ENCODE measurements at regions not wholly inside any gene's neighbourhood (a gene's known extent, or its start where the extent isn't known, plus 50 kb on each side); places are given as distances from the start of the nearest gene placed in this dataset.

DNA sequence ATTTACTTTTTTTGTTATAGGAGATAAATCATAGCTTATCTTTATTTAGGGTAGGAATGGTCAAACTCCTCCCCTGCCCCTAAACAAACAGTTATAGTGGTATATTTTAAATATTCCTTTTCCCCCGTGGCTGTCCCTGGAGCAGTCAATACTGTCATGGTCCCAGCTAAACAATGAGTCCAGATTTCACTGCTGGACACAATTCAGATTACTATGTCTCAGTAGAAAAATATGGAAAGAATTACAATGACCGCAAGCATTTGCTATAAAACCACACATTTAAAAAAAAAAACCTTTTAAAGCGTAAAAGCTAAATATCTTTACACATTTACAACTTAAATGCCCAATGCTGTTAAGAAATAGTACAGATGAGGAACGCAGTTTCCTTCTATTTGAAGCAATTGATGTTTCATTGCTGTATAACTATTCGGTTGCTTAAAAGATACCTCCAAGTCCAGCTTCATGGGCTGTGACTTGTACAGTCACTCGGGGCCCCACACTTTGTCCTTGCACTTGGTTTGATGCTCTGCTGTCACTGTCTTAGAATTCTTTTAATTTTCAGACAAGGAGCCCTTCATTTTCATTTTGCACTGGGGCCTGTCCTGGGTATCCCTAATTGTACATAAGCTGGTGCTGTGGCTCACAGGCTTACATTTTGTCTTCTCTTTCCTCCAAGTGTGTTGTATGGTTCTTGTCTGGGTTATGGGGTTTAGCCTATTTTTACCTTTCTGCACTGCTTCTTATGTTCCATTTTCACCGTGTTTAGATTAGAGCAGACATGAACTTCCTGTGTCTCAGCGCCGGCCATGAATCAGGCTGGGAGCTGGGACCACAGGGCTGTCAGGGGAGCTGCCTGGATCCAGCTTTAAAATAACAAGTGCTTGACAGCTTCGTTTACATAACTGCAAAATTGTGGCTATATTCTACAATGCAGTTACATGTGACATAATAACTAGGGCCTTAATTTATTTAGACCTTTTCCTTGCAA lies 530.2 kb upstream of the FZD8 start:
- DNase-seq (ENCODE audit: low spot score): no peak

DNA sequence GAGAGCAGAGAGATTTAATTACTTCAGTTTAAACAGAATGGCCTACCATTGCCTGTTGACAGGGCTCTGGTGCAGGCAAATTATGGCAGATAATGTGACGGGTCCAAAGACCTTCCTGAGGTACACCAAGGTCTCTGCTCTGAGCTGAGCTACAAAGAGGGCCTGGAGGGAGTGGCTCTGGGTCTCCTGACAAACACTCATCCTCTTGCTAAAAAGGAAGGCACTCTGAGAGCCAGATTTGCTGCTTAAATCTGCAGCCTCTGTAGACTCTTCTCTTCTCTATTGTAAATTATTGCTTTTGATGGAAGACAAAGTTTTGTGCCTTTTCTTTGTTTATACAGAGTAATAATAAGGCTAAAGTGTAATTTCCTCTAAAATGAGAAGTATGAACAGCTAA lies 529.5 kb upstream of the FZD8 start:
- DNase-seq (ENCODE audit: low spot score): no peak

DNA sequence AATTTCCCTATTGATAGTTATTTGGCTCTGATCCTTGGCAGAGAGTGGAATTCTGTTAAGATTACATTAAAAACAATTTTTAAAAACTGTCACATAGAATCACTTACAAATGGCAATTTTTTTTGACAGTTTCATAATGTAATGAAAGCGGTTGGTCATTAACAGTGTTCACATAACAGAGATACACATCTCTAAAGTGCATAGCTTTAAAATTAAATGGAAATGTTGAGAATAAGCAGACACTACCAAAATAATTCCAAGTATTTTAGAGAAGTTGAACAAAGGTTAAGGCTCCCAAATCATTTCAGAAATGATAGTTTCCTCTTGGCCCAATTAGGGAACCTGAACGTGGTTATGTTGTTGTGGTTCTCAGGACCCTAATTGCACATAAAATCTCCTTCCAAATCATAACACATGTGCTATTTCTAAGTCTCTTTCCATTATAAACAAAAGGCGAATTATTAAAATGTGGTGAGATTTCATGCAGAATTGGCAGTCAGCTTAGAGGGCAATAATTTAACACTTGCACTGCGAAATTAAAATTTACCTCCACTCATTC lies 528.9 kb upstream of the FZD8 start:
- DNase-seq (ENCODE audit: low spot score): no peak

DNA sequence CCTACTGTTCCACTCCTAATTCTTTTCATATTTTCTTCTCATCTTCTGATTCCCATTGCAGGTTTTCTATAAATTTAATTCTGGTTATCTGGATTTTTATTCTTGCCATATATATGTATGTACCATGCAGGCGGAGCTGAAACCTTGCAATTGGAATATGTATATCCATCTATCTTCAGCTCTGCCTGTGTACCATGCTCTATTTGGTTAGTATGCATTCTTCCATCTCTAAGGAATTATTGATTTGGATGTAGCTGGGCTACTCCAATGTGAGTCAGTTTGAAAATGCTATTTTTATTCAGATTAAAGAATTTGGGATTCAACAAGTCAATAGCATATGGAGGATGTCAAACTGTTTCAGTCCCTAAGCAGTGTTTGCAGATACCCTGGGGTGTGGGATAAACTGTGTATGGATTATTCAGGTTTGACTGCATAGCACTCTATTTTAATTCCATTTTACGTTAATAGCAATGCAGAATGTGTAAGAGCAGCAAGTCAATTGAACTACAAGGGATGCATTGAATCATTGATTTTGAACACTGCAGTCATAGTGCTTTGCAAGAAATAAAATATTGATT lies 528.1 kb upstream of the FZD8 start:
- DNase-seq (ENCODE audit: low spot score): no peak

DNA sequence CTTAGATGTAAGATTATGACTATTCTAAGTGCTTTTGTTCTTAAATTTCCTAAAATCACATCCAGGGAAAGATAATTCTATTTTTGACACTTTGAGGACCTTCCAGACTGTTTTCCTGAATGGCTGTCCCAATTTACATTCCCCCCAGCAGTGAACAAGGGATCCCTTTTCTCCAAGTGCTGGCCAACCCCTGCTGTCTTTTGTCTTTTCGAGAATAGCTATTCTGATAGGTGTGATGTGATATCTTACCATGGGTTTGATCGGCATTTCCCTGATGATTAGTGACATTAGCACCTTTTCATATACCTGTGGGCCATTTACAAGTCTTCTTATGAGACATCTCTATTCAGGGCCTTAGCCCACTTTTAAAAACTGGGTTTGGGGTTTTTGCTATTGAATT lies 526.7 kb upstream of the FZD8 start:
- no peak for DNase-seq (ENCODE audit: low spot score)

DNA sequence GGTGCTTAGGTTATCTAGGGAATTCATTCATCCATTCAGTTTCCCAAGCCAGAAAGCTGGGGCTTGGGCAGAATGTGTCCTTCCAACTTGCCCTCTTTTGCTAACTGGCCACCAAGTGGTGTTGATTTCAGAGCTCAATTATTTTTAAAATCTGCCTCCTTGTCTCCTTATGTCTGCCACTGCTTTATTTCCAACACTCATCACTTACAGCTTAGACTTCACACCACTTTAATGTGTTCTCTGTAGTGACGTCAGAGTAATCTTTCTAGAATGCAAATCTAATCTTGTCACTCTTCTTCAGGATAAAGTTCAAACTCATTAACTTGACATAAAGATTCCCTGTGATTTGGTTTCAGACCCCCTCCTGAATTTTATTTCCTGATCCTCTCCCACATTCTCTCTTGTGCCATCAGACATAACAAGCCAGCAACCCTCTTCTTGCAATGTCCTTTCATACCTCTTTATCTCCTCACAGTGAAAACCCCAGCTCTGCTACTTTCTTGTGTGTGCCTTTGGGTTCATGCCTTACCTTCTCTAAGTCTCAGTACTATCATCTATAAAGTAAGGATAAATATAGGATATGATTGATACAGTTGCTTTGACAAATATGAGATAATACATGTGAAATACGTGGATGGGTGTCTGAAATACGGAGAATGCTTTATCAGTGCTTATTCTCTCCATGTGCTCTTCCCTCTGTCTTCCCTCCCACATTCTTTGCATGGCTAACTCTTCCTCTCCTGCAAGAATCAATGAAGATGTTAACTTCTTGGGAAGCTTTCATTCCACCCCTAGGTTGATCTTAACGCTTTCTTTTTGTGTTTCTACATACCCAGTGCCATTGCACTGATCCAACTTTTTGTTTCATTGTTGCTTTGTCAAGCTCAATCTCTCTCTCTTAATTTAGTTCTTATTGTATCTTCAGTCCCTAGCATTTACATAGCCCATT lies 522.7 kb upstream of the FZD8 start:
- no peak for DNase-seq (ENCODE audit: low spot score)

DNA sequence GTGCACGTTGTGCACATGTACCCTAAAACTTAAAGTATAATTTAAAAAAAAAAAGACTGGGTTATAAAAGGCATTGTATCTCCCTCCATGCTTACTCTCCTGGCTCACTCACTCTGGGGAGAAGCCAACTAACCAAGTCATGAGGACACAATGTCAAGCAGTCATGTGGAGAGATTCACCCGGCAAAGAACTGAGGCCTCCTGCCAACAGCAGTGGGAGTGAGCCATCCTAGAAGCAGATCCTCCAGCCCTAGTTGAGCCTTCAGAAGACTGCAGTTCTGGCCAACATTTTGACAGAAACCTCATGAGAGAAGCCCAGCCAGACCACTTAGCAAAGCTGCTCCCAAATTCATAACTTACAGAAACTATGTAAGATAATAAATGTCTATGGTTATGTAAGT lies 521.7 kb upstream of the FZD8 start:
- no peak for DNase-seq (ENCODE audit: low spot score)

DNA sequence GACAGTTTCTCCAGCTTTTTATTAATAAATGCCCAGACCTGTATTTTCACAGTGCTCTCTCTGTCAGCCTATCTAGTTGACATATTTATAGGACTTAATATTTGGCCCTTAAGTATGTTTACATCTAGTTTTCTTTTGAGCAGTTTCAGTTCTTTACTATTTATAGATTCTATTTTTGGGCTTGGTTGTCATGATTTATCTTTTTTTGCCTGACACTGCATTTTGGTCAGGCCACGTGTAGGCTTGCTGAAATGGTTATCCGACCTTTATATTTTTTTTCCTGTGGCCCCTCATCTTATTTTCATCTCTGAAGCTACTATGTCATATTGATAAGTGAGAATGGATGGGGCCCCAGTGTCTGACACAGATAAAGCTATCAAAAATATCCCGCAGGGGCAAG lies 515.4 kb upstream of the FZD8 start:
- no peak for DNase-seq (ENCODE audit: low spot score)

DNA sequence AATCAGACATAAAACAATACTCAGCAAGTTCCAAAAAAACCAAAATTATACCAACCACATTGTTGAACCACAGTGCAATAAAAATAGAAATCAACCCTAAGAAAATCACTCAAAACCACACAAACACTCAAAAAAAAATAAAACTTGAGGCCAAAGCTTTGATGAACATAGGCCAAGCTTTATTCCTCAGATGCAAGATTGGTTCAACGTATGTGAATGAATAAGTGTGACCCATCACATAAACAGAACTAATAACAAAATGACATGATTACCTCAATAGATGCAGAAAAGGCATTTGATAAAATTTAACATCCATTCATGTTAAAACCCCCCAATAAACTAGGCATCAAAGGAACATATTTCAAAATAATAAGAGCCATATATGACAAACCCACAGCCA lies 506.1 kb upstream of the FZD8 start:
- DNase-seq (ENCODE audit: low spot score): no peak

DNA sequence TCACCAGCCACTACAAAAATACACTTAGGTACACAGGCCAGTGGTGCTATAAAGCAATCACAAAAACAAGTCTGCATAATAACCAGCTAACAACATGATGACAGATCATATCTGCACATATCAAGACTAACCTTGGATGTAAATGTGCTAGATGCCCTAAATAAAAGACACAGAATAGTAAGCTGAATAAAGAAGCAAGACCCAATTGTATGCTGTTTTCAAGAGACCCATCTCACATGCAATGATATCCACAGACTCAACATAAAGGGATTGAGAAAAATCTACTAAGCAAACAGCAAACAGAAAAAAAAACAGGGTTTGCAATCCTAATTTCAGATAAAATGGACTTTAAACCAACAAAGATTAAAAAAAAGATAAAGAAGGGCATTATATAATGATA lies 505.4 kb upstream of the FZD8 start:
- no peak for DNase-seq (ENCODE audit: low spot score)

DNA sequence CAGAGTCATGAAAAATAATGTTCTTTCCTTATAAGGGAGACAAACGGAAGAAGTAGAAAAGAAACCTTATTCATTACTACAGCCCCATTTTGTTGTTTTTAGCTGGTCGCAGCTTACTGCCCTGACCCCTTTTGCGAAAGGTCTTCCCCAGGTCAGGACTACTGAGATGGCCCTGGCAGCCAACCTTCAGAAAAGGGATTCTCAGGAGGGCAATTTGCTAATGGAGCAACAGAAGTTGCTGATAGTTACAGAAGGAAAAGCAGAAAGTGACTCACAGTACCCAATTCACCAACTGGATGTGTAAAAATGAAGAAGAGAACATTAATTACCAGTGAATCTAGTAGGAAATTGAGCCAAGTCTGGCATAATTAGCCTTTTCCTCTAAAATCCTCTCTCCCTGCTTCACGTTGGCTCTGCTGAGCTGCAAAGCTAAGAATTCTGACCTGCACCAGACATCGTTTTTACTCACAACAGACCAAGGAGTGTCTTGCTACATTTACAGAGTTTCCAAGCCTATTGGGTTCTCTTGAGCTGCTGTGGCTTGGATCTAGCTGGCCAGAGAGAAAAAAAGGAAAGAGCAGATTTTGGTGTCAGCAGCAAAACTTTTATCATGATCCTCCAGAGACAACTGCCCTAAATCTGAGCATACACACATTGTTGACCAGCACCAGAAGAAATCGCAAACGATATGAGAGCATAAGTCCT lies 499.9 kb upstream of the FZD8 start:
- no peak for DNase-seq (ENCODE audit: low spot score)

DNA sequence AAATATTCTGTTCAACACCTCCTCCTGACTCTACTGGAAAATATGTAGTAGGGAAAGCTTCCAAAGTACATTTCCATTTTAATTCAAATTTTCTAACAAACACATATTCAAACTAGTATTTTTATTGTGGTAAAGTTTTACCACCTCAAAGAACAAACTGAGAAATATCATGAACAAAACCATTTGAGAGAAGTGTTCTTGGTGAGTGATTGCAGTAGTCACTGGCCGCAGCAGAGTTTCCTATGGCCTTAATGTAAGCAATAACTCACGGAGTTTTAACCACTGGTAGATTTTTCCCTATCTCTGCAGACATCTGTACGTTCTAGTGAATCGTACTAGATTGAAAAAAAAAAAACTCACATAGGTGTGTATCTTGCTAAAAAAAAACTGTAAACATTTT lies 487.0 kb upstream of the FZD8 start:
- DNase-seq (ENCODE audit: low spot score): no peak

DNA sequence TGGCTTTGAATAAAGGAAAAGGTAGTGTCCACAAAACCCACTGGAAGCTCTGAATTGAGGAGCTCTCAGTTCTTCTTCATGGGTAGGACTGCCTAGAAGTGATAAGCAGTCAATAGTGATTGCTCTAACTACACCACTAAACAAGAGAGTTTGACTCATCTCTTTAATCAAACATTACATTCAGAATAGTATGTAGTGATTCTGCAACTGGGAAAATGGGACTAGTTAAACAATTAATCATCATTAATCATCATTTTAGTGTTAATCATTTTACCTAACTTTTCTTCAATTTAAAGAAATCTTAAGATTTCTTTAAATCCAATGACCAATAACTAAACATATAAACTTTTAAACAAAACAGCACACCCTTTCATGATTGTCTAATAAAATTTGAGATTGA lies 484.0 kb upstream of the FZD8 start:
- DNase-seq (ENCODE audit: low spot score): no peak

DNA sequence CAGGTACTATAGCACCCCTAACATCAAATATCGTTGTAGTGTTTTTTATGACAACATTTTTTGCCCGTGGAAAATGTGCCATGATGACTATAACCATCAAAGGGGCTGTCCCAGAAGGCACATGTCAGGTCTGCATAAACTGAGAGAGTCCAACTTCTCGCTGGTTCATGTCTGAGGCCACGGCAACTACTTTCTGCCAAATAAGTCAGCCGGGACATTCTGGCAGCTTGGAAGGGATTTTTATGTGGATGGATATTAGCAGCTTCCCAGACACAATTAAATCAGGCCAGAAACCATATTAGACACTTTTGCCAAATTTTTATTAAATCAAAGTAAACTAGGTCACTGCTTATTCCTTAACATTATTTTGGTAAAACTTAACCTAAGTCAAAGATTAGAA lies 477.4 kb upstream of the FZD8 start:
- no peak for DNase-seq (ENCODE audit: low spot score)

DNA sequence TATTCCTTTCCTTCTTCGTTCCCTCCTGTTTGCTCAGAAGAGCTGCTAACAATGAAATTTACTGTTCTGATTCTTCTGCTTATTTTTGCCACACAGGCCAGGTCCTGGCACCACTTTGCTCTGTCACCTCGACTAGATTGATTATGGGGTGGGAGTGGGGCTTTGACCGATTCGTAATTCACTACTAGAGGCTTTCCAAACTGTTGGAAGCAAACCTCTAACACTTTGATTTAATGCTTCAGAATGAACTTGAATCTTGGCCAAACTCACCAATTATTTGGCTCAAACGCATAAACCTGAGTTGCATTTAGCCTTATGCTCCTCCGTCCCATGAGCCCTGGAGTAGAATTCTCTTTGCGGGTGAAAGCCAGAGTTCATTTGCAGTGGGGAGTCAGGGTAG lies 476.2 kb upstream of the FZD8 start:
- DNase-seq (ENCODE audit: low spot score): no peak

DNA sequence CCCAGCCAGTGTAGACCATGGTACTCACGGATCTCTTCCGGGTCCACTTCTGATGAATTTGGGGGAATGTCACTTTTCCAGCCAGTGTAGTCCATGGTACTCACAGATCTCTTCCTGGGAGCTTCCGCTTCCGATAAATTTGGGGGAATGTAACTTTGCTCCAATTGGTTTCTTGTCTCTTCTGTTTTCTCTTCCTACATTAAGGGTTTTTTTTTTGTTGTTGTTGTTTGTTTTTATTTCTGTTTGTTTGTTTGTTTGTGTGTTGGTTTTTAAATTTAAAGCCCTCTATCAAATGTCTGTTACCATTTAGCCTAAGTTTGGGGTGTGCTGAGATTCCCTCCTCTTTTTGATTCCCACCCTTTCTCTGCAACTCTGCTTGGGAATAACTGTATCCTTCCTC lies 475.8 kb upstream of the FZD8 start:
- DNase-seq (ENCODE audit: low spot score): no peak

DNA sequence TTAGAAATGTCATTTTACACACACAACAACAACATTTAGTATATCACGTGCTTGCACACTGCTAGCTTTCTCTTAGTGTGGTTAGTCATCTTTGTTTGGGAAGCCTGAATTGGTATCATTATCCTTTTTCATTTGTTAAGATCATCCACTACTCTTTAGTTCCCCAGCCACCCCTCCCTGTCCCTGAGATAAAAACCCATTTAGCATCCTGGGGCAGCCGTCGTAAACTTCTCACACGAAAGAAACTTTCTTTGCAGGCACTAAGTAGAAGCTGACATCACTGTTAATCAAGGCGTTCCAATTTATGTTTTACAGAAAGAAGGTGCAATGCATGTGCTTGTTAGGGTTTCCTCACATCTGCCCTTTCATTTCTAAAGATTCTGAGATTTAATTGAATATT lies 475.1 kb upstream of the FZD8 start:
- DNase-seq (ENCODE audit: low spot score): no peak

DNA sequence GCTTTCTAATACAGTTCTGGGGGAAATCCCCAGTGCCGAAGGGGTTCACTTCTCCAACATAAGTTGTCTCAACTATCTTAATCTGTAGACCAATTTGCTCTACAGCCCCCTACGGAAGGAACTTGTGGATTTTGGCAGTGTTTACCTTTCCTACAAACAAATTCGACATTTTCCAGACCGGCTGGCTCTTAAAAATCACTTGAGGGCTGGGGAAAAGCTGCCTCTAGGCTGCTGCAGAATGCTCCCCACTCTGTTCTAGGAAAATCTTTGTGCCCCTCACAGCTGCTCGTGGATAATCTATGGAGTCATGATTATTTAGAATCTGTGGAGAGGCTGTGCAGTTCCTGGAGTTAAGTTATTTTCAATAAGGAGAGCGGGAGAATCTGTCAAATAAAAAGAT lies 474.6 kb upstream of the FZD8 start:
- no peak for DNase-seq (ENCODE audit: low spot score)

DNA sequence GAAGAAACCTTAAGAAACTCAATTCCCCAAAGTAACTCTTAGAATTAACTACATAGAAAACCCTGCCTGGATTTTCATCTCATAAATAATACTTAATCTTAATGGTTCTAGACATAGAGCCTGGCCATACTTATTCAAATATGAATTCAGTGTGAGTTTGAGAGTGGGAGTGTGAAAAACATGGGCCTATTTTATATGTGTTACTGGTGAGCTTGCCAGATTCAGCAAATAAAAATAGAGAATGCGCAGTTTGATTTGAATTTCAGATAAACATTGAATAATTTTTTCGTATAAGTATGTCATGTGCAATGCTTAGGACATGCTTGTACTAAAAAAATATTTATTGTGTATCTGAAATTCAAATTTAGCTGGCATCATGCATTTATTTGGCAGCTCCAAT lies 473.9 kb upstream of the FZD8 start:
- DNase-seq (ENCODE audit: low spot score): no peak

DNA sequence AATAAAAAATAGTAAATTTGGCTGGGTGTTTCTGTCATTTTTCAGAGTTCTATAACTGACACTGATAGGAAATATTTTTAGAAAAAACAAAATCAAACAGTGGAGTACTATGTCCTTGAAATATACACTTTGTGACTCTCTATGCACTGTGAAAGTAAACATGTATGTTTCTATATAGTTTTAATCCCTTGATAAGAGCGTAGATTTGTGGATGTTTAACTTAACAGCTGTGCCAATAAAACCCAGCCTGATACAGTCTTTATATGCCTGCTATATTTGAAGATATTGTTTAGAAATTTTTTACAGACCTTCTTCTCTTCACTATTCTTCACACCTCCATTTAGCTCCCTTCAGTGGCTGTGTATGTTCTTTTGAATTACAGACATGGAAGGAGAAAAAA lies 473.3 kb upstream of the FZD8 start:
- DNase-seq (ENCODE audit: low spot score): no peak

DNA sequence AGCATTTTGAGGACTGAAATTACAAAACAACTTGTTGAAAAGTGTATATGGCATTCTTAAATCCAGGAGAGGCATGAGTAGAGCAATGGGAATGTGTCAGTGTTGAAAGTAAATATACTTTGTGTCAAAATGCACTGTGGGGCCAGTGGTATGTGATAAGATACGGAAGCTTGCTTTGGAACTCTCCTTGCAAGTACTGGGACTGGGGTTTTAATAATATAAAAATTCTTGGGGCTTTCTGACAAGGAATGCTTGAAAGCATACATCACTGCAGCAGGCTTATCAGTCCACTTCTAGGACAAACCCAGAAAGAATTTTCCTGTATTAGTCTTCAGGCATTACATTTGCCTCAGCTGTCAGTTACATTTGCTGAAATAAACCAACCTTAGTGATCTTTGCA lies 472.8 kb upstream of the FZD8 start:
- DNase-seq (ENCODE audit: low spot score): no peak

DNA sequence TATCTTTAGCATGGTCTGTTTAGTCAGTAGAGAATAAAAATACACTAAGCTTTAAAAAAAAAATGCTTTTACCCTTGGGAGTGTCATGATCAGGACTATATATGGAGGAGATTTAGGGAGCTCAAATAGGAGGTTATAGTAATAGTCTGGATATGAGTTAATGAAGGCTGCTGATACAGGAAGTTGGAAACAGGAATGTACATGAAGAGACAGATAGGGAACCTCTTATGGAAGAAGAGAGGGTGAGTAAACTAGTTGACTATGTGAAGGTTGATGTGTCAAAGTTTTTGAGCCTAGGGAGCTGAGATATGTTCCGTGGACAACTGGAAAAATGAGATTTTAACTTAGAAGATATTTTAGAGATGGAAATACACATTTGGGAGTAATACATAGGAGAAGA lies 472.0 kb upstream of the FZD8 start:
- DNase-seq (ENCODE audit: low spot score): no peak
